Fibroblast of lung (primary cell): ENCODE measurements at regions not wholly inside any gene's neighbourhood (a gene's known extent, or its start where the extent isn't known, plus 50 kb on each side); places are given as distances from the start of the nearest gene placed in this dataset.

ENCODE experiments used
- EZH2 ChIP-seq: IDR thresholded peaks from 2 replicates; pipeline ENCODE4 v1.5.1; 2012; ENCODE audit warnings: low read length, control low read depth, mild to moderate bottlenecking; ENCODE audit errors: missing control alignments
- TF ChIP-seq, protein P1 (sequence below), 2 donors: IDR thresholded peaks in 1 of 2; conservative IDR thresholded peaks in 1 of 2; 1 replicate in 1 of 2; 2 replicates in 1 of 2; pipeline ENCODE4 v1.5.1; 2011 to 2012; ENCODE audit warnings: low read length in 2 of 2, control low read depth in 1 of 2, inconsistent platforms in 1 of 2, low read depth in 1 of 2, mild to moderate bottlenecking in 1 of 2

DNA sequence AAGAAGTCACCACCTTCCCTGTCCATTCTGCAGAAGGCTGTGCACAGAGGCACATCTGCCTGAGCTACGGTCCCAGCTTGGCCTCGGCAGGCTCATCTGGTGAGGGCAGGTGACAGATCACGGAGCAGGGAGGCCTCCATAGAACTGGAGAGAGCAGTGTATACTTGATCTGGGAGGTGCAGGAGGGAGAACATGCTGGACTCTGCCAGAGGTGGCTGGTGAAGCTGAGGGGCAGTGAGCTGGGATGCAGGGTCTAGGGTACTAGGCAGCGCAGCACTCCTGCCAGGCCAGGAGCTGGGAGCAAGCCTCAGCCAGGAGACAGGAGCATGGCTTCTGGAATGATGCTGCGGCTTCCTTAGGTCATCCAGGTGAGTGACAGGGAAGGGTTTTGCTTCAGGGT lies 553.0 kb downstream of the TCERG1L start:
- TF ChIP-seq, protein P1, sequence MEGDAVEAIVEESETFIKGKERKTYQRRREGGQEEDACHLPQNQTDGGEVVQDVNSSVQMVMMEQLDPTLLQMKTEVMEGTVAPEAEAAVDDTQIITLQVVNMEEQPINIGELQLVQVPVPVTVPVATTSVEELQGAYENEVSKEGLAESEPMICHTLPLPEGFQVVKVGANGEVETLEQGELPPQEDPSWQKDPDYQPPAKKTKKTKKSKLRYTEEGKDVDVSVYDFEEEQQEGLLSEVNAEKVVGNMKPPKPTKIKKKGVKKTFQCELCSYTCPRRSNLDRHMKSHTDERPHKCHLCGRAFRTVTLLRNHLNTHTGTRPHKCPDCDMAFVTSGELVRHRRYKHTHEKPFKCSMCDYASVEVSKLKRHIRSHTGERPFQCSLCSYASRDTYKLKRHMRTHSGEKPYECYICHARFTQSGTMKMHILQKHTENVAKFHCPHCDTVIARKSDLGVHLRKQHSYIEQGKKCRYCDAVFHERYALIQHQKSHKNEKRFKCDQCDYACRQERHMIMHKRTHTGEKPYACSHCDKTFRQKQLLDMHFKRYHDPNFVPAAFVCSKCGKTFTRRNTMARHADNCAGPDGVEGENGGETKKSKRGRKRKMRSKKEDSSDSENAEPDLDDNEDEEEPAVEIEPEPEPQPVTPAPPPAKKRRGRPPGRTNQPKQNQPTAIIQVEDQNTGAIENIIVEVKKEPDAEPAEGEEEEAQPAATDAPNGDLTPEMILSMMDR (conservative IDR thresholded peaks at IDR 0.05 in 1 of 2, IDR thresholded peaks at IDR 0.05 in 1 of 2; ENCODE audit: low read depth in 1 of 2, low read length in 2 of 2) = no peak
- TF ChIP-seq EZH2 = no peak
